Stomach (tissue), 8 donors: ENCODE measurements at regions not wholly inside any gene's neighbourhood (a gene's known extent, or its start where the extent isn't known, plus 50 kb on each side); places are given as distances from the start of the nearest gene placed in this dataset.

Source experiments
- DNase-seq, 2 donors: peaks; one replicate each; pipeline versions ENCODE4 v3.0.0 to v3.0.0-alpha.2; 2013 to 2019
- H3K27ac ChIP-seq, 5 donors: fragments of 200-600 bp in 4 of 5; sonication (generic) in 4 of 5; one replicate each; pipeline ENCODE4 v1.5.1; 2013 to 2019; ENCODE audit warnings: mild to moderate bottlenecking in 1 of 5, moderate library complexity in 1 of 5
- H3K27me3 ChIP-seq, 3 donors: fragments of 200-600 bp; sonication (generic); one replicate each; pipeline ENCODE4 v1.5.1; 2017 to 2019; ENCODE audit warnings: mixed run types in 1 of 3
- H3K36me3 ChIP-seq, 4 donors: fragments of 200-600 bp; sonication (generic); 1 replicate in 3 of 4; 2 replicates in 1 of 4; pipeline ENCODE4 v1.5.1; 2016 to 2019
- H3K4me1 ChIP-seq, 4 donors: fragments of 200-600 bp; sonication (generic); one replicate each; pipeline ENCODE4 v1.5.1; 2016 to 2019
- H3K4me3 ChIP-seq, 4 donors: fragments of 200-600 bp; sonication (generic) in 3 of 4; one replicate each; pipeline ENCODE4 v1.5.1; 2016 to 2019; ENCODE audit warnings: mild to moderate bottlenecking in 1 of 4
- H3K9me3 ChIP-seq, 4 donors: fragments of 200-600 bp; sonication (generic); one replicate each; pipeline ENCODE4 v1.5.1; 2016 to 2019
- CTCF ChIP-seq, 7 experiments: fragments of 450-650 bp in 4 of 7; fragments of 200-600 bp in 3 of 7; sonication (generic) in 3 of 7; IDR thresholded peaks; one replicate each; pipeline ENCODE4 v1.5.1; 2016 to 2019; ENCODE audit warnings: antibody characterized with exemption in 7 of 7, control low read depth in 2 of 7, mild to moderate bottlenecking in 1 of 7
- EP300 ChIP-seq: sonication (generic); formaldehyde crosslinking; IDR thresholded peaks from one replicate; pipeline ENCODE4 v1.6.1; 2017; ENCODE audit warnings: antibody characterized with exemption
- POLR2A ChIP-seq, 4 donors: fragments of 450-650 bp; IDR thresholded peaks; one replicate each; pipeline ENCODE4 v1.6.1; 2016; ENCODE audit warnings: antibody characterized with exemption in 4 of 4, control low read depth in 2 of 4, mild to moderate bottlenecking in 1 of 4, moderate library complexity in 1 of 4
- POLR2AphosphoS5 ChIP-seq, 3 donors: sonication (generic); formaldehyde crosslinking; IDR thresholded peaks; one replicate each; pipeline ENCODE4 v1.6.1; 2016; ENCODE audit warnings: antibody characterized with exemption in 3 of 3
- WGBS, 5 donors: extraction: QIAGEN DNeasy Blood & Tissue Kit in 3 of 5; methylation state at CpG; one replicate each; pipeline versions ENCODE4 v1.1.5 to v1.1.7; 2013 to 2018; 5-methylcytosine and 5-hydroxymethylcytosine counted together
- intact Hi-C: fragments of 100-400 bp; cut with DNase I; formaldehyde crosslinking; loops from one replicate; pipeline ENCODE4 v1.15.1; 2023; ENCODE audit warnings: low total_unique reads
- donor health status: healthy with polysubstance abuse.
- donor health status: Bipolar disorder and iron deficiency.
- donor health status: healthy.

- WGBS, 5 donors, result 73 to 99% (median 96%) methylated on average over 2 of the region's 2 CpGs
- no peak overlapping the region for H3K27ac ChIP-seq
- DNase-seq, result no peak
- H3K27me3 ChIP-seq, result no peaks in the 10 kb centered on the region
- H3K9me3 ChIP-seq, result no peaks in the 10 kb centered on the region
- H3K4me3 ChIP-seq, result no peak overlapping the region
- no peak for TF ChIP-seq POLR2AphosphoS5 (IDR thresholded peaks at IDR 0.05)
- no peak for TF ChIP-seq POLR2A (IDR thresholded peaks at IDR 0.05)
- no peak for TF ChIP-seq EP300
- TF ChIP-seq CTCF (IDR thresholded peaks at IDR 0.05), result no peak
- peaks cover 0 to 29% (median 11%) of the 10 kb centered on the region in 4 donors for H3K4me1 ChIP-seq
- intact Hi-C loops, result no loop called here
- no peaks in the 10 kb centered on the region for H3K36me3 ChIP-seq
Measured at GRCh38 chr3:102192575-102192974, 242.2 kb upstream of the ZPLD1 start.

GRCh38 chr3:102193255-102193654, 241.6 kb upstream of the ZPLD1 start:
- Histone ChIP-seq H3K4me1 (peaks cover 0 to 29% (median 11%) of the 10 kb centered on the region in 4 donors), H3K27ac (no peak overlapping the region), H3K36me3 (no peaks in the 10 kb centered on the region), H3K9me3 (no peaks in the 10 kb centered on the region), H3K4me3 (no peak overlapping the region), H3K27me3 (no peaks in the 10 kb centered on the region)
- no peak for TF ChIP-seq POLR2A (IDR thresholded peaks at IDR 0.05)
- no peak for TF ChIP-seq EP300
- 92 to 97% (median 94%) methylated on average over 1 of the region's 1 CpG for WGBS, 5 donors
- intact Hi-C loops, result no loop called here
- DNase-seq, result no peak

GRCh38 chr3:102194001-102194400, 240.8 kb upstream of the ZPLD1 start:
- Histone ChIP-seq H3K27me3 (no peaks in the 10 kb centered on the region), H3K9me3 (no peaks in the 10 kb centered on the region), H3K36me3 (no peaks in the 10 kb centered on the region), H3K4me3 (no peak overlapping the region), H3K4me1 (peaks cover 0 to 29% (median 11%) of the 10 kb centered on the region in 4 donors), H3K27ac (no peak overlapping the region)
- TF ChIP-seq EP300 (no peak), POLR2A (IDR thresholded peaks at IDR 0.05) (no peak)
- 72 to 77% (median 76%) methylated on average over 5 of the region's 5 CpGs for WGBS, 5 donors
- intact Hi-C loops, result no loop called here
- no peak for DNase-seq

GRCh38 chr3:102194760-102195159, 240.1 kb upstream of the ZPLD1 start:
- TF ChIP-seq POLR2AphosphoS5 (IDR thresholded peaks at IDR 0.05) (no peak), POLR2A (IDR thresholded peaks at IDR 0.05) (no peak), EP300 (no peak), CTCF (IDR thresholded peaks at IDR 0.05) (no peak)
- Histone ChIP-seq H3K4me1 (peaks cover 0 to 26% (median 9%) of the 10 kb centered on the region in 4 donors), H3K27me3 (no peaks in the 10 kb centered on the region), H3K27ac (peak overlapping the region in 4 of 5 donors; percentile 69 to 81 (median 74)), H3K36me3 (no peaks in the 10 kb centered on the region), H3K4me3 (no peak overlapping the region), H3K9me3 (no peaks in the 10 kb centered on the region)
- DNase-seq, result no peak
- intact Hi-C loops, result no loop called here
- WGBS, 5 donors, result 78 to 96% (median 92%) methylated on average over 1 of the region's 1 CpG

- Histone ChIP-seq H3K9me3 (no peaks in the 10 kb centered on the region), H3K4me1 (peaks cover 0 to 20% (median 6%) of the 10 kb centered on the region in 4 donors), H3K27me3 (no peaks in the 10 kb centered on the region), H3K4me3 (no peak overlapping the region), H3K27ac (peak overlapping the region; percentile 69 to 81 (median 74)), H3K36me3 (no peaks in the 10 kb centered on the region)
- peak; percentile 45 to 55 for DNase-seq
- WGBS, 5 donors, result 24 to 40% (median 30%) methylated on average over 5 of the region's 5 CpGs
- intact Hi-C loops, result no loop called here
- TF ChIP-seq POLR2AphosphoS5 (IDR thresholded peaks at IDR 0.05), result peak in 1 of 3 donors; percentile 17
- no peak for TF ChIP-seq CTCF (IDR thresholded peaks at IDR 0.05)
Measured at GRCh38 chr3:102195198-102195948, 239.4 kb upstream of the ZPLD1 start.
